ENCODE measurements at regions not wholly inside any gene's neighbourhood (a gene's known extent, or its start where the extent isn't known, plus 50 kb on each side); places are given as distances from the start of the nearest gene placed in this dataset.

- TF ChIP-seq NFIC (IDR thresholded peaks at IDR 0.05) (no peak), REST (IDR thresholded peaks at IDR 0.05; ENCODE audit: low read depth) (no peak), RAD21 (IDR thresholded peaks at IDR 0.05; ENCODE audit: low read depth) (no peak), MAX (IDR thresholded peaks at IDR 0.05) (no peak), EGR1 (IDR thresholded peaks at IDR 0.05) (no peak)
Observed at GRCh38 chr16:64225696-64226095, 896.2 kb downstream of the CDH11 start.
